ENCODE measurements at regions not wholly inside any gene's neighbourhood (a gene's known extent, or its start where the extent isn't known, plus 50 kb on each side); places are given as distances from the start of the nearest gene placed in this dataset.

DNA sequence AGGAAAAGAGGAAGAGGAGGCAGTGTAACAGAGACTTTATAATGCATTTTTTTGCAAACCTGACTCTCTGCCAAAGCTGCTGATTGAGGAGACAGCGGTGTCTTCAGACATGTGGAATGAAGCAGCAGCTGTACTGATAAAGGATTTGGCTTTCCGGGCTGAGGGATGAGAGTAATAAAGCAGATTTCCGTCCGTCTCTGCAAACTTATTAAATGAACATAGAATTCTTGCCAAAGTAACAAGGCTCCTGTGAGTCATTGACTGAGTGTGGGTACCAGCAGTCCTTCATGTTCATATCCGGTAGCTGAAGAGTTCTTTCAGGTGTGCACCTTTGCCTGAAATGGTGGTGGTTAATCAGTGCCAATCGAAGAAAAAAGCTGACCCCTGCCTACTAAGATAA lies 112.6 kb downstream of the LIG4 start:
- TF ChIP-seq, protein P1, sequence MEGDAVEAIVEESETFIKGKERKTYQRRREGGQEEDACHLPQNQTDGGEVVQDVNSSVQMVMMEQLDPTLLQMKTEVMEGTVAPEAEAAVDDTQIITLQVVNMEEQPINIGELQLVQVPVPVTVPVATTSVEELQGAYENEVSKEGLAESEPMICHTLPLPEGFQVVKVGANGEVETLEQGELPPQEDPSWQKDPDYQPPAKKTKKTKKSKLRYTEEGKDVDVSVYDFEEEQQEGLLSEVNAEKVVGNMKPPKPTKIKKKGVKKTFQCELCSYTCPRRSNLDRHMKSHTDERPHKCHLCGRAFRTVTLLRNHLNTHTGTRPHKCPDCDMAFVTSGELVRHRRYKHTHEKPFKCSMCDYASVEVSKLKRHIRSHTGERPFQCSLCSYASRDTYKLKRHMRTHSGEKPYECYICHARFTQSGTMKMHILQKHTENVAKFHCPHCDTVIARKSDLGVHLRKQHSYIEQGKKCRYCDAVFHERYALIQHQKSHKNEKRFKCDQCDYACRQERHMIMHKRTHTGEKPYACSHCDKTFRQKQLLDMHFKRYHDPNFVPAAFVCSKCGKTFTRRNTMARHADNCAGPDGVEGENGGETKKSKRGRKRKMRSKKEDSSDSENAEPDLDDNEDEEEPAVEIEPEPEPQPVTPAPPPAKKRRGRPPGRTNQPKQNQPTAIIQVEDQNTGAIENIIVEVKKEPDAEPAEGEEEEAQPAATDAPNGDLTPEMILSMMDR (conservative IDR thresholded peaks at IDR 0.05): no peak
- no peak for TF ChIP-seq EZH2 (IDR thresholded peaks at IDR 0.05; ENCODE audit: low read depth)
